Epithelial cell of proximal tubule (primary cell): ENCODE measurements at regions not wholly inside any gene's neighbourhood (a gene's known extent, or its start where the extent isn't known, plus 50 kb on each side); places are given as distances from the start of the nearest gene placed in this dataset.

ENCODE experiments used
- DNase-seq: peaks from one replicate; pipeline ENCODE4 v3.0.0-alpha.2; 2011; ENCODE audit warnings: low read depth
- H3K4me3 ChIP-seq: 2 replicates; pipeline ENCODE4 v1.5.1; 2011; ENCODE audit warnings: low read depth, mild to moderate bottlenecking, low read length
- TF ChIP-seq, protein P1 (sequence below): conservative IDR thresholded peaks from 2 replicates; pipeline ENCODE4 v1.5.1; 2012; ENCODE audit warnings: low read depth, mild to moderate bottlenecking, low read length

DNA sequence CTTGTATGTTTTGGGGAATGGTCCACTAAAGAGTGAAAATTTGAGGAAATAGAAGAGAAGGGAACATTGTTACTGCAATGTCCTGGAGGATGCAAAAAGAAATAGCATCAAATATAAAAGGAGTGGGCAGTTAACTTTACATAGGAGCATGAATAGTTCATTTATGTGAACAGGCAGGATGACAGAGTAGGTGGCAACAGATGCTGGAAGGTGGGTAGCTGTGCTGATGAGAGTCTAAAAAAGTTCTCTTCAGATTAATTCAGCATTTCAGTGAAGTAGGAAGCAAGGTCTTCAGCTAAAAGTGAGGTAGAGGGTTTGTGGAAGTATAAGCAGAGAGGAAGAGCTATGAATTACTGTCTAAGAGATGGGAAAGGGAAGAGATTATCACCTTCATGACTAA, 276.5 kb downstream of the KIF2B start:
- H3K4me3 ChIP-seq, result no peak overlapping the region
- DNase-seq, result no peak
- TF ChIP-seq, protein P1, sequence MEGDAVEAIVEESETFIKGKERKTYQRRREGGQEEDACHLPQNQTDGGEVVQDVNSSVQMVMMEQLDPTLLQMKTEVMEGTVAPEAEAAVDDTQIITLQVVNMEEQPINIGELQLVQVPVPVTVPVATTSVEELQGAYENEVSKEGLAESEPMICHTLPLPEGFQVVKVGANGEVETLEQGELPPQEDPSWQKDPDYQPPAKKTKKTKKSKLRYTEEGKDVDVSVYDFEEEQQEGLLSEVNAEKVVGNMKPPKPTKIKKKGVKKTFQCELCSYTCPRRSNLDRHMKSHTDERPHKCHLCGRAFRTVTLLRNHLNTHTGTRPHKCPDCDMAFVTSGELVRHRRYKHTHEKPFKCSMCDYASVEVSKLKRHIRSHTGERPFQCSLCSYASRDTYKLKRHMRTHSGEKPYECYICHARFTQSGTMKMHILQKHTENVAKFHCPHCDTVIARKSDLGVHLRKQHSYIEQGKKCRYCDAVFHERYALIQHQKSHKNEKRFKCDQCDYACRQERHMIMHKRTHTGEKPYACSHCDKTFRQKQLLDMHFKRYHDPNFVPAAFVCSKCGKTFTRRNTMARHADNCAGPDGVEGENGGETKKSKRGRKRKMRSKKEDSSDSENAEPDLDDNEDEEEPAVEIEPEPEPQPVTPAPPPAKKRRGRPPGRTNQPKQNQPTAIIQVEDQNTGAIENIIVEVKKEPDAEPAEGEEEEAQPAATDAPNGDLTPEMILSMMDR, result no peak

DNA sequence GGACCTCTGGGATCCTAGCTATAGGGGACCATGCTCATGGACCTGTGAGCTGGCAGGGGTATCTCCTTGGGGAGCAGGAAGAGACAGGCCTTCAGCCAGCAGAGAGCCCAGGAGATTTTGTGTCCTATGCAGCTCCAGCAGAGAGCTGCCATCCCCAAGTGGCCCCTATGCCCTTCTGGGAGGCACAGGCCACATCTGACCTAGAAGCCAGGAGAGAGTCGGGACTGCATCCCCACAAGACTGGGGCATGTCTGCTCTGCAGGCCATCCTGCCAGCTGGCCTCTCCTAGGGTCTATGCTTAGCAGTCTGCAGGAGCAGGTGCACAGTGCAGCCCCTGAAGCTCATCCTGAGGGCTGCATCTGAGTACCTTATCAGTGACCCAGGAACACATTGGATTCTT, 279.5 kb downstream of the KIF2B start:
- TF ChIP-seq, protein P1, result no peak
- H3K4me3 ChIP-seq, result no peak overlapping the region
- DNase-seq, result no peak

DNA sequence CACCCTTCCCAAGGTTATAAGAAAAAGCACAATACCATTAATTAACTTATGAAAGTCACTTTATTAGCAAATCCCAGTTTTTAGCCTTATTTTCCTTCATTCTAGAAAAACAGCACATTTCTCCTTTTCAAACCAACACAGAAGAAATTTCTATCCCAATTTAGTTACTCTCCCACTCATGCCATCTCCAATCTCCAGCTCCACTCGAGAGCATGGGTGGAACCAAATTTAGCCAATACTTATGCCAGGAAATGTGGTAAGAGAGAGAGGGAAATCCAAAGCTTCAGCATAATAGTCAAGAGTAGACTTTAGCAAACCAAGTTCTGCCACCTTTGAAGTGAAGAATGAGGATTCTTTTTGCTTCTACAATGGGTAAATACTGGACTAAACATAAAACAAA, 288.8 kb downstream of the KIF2B start:
- TF ChIP-seq, protein P1, result no peak
- no peak overlapping the region for H3K4me3 ChIP-seq
- no peak for DNase-seq

DNA sequence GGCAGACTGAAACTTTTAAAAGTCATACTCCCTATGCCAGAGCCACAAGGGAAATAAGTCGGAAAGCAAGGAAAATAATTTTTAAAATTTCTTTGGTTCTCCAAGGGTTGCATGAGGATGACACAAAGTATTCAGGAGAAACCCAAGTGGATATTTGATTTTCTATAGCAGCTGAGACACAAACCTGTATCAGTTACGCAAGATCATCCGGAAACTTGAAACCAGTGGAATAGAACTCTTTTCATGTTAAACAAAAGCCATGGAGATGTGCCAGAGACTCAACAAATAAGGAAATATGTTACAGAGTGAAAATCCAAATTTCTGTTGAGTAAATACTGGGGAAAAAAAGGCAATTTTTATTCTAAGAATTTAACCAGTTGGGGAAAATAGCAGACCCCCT, 294.7 kb downstream of the KIF2B start:
- TF ChIP-seq, protein P1, result no peak
- no peak overlapping the region for H3K4me3 ChIP-seq
- DNase-seq, result no peak

DNA sequence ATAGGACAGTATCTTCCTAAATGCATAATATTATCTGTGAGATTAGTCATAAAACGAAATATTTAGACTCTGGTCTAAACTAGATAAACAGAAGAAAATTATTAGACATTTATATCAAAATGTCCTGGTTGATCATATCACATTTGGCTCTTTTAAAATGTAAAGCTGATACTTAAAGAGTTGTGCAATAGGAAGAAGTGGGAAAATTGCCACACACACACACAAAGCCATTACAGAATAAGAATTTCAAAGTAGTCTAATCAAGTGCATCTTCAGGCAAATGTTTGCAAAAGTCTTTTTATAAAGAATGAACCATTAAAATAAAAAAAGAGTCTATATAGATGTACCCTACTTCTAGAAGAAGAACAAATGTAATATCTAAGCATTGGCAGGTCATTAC, 301.7 kb downstream of the KIF2B start:
- H3K4me3 ChIP-seq, result no peak overlapping the region
- TF ChIP-seq, protein P1, result no peak
- DNase-seq, result no peak

DNA sequence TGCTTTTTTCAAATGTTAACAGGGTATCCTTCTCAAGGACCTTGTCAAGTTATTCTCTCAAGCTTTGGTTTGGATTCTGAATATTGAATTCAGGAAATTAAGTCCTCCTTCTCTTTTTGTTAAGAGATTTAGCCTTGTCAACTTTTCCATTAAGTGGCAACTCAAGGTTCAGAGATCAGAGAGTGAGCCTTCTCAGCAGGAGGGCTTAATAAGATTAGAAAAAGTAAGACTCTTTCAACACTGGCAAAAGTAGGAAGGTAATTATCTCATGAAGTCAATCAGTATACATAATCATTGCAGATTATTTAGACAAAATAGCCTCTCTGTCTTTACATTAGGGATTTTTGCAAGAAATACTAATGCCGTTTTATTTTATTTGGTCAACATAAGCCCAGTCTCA, 330.7 kb downstream of the KIF2B start:
- no peak overlapping the region for H3K4me3 ChIP-seq
- no peak for DNase-seq
- TF ChIP-seq, protein P1, result no peak

DNA sequence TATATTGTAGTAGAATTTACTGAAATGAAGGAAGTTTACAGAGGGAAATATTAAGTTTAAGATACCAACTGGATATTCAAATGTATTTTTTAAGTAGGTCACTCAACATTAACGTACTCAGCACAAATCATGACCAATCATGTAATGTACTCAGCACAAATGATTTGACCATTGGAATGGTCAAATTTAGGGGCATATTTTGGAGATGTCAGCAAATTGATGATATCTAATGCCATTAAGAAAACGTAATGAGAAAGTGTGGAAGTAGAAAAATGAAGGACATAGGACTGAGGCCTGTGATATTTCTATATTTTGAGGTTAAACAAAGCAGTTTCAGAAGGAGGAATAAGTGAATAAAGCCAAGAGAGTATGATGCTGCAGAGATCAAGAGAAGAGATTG, 334.8 kb downstream of the KIF2B start:
- H3K4me3 ChIP-seq, result no peak overlapping the region
- TF ChIP-seq, protein P1, result no peak
- no peak for DNase-seq
